Sigmoid colon (tissue), 4 donors: ENCODE measurements at regions not wholly inside any gene's neighbourhood (a gene's known extent, or its start where the extent isn't known, plus 50 kb on each side); places are given as distances from the start of the nearest gene placed in this dataset.

Experiments
- POLR2A ChIP-seq, 2 donors: fragments of 450-650 bp; IDR thresholded peaks; one replicate each; pipeline ENCODE4 v1.6.1; 2016; ENCODE audit warnings: antibody characterized with exemption in 2 of 2, mild to moderate bottlenecking in 2 of 2, moderate library complexity in 2 of 2
- POLR2AphosphoS5 ChIP-seq, 4 donors: sonication (generic); formaldehyde crosslinking; IDR thresholded peaks; one replicate each; pipeline ENCODE4 v1.6.1; 2017; ENCODE audit warnings: antibody characterized with exemption in 4 of 4
- TF ChIP-seq, protein P1 (sequence below), 4 experiments: fragments of 450-650 bp in 3 of 4; fragments of 200-600 bp in 1 of 4; IDR thresholded peaks; one replicate each; pipeline ENCODE4 v1.5.1; 2016 to 2019; ENCODE audit warnings: antibody characterized with exemption in 4 of 4, mild to moderate bottlenecking in 3 of 4, moderate library complexity in 2 of 4

GRCh38 chrX:125710403-125711062, 390.9 kb downstream of the TEX13C start:
- TF ChIP-seq, protein P1, sequence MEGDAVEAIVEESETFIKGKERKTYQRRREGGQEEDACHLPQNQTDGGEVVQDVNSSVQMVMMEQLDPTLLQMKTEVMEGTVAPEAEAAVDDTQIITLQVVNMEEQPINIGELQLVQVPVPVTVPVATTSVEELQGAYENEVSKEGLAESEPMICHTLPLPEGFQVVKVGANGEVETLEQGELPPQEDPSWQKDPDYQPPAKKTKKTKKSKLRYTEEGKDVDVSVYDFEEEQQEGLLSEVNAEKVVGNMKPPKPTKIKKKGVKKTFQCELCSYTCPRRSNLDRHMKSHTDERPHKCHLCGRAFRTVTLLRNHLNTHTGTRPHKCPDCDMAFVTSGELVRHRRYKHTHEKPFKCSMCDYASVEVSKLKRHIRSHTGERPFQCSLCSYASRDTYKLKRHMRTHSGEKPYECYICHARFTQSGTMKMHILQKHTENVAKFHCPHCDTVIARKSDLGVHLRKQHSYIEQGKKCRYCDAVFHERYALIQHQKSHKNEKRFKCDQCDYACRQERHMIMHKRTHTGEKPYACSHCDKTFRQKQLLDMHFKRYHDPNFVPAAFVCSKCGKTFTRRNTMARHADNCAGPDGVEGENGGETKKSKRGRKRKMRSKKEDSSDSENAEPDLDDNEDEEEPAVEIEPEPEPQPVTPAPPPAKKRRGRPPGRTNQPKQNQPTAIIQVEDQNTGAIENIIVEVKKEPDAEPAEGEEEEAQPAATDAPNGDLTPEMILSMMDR (IDR thresholded peaks at IDR 0.05): no peak
- TF ChIP-seq POLR2A (IDR thresholded peaks at IDR 0.05) (no peak), POLR2AphosphoS5 (IDR thresholded peaks at IDR 0.05) (no peak)
